Stimulated activated CD8-positive, alpha-beta memory T cell treated with anti-CD3 and anti-CD28 coated beads, Interleukin-12 subunit alpha, Interleukin-12 subunit beta, amount 100 ng/mL, for 1 hour (primary cell): ENCODE measurements at regions not wholly inside any gene's neighbourhood (a gene's known extent, or its start where the extent isn't known, plus 50 kb on each side); places are given as distances from the start of the nearest gene placed in this dataset.

Experiments
- DNase-seq: peaks from one replicate; pipeline ENCODE4 v3.0.0-alpha.2; 2020; ENCODE audit warnings: low read depth

DNA sequence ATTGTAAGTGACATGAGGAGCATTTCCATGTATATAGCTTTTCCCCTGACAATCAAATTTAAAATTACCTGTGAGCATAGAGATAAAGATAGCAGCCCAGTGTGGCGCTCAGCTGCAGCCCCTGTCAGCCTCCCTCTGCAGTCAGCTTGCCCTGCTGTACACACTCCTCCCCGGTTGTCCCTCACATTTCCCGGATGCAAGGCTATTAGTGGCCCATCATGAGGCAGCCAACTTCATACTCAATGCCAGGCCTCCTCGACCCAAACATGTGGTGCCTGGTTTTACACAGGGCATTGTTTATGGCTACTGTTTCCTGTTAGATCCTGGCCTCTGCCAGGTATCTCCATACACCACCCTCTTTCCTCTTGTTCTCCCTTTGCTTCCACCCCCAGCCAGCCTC, 116.1 kb upstream of the SH3BP4 start:
- no peak for DNase-seq

DNA sequence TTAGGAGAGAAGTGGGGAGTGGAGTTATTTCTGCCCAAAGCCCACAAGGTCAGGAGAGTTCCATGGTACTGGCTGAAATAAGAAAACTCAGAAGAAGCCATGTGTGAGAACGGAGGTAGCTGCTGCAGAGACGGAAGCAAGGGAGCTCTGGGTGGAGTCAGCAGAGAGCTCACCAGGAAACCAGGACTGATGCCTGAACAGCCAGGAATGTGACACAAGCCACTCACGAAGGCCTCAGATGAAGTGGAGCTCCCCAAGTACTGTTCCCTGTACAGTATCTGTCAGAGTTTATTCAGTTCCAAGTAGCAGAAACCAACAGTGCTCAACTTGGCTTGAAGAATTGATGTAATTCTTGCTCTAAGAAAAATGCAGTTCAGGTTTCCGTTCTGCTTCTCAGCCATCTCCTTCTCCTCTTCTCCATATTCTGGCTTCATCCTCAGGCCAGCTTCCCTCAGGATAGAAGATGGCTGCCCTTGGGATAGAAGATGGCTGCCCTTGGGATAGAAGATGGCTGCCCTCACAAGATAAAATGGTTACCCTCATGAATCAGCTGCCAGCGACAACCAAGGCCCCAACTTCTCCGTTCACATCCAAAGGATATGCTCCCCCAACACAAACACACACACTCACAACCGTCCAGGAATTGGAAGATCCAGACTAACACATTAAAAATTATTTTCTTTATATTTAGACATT, 117.4 kb upstream of the SH3BP4 start:
- DNase-seq, result no peak

DNA sequence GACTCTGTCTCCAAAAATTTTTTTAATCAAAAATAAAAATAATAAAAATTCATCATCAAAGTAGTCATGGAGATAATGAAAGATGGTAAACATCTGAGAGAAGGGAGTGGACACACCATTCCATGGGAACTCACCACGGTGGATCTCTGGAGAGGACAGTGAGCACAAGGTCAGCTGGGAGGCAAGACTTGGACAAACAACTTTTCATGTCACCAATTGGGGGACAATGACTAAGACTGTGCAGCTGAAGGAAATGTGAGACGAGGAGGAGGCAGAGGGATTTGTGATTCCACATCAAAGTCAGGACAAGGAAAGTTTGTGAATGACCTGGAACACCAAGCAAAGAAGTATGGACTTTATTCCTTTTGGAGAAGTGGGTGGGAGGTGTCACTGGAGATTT, 121.0 kb upstream of the SH3BP4 start:
- no peak for DNase-seq

- DNase-seq, result no peak
Observed at GRCh38 chr2:234829074-234829455, 122.8 kb upstream of the SH3BP4 start.

GRCh38 chr2:234828382-234829073, 123.3 kb upstream of the SH3BP4 start:
- no peak for DNase-seq

GRCh38 chr2:234827096-234827860, 124.5 kb upstream of the SH3BP4 start:
- DNase-seq, result no peak

DNA sequence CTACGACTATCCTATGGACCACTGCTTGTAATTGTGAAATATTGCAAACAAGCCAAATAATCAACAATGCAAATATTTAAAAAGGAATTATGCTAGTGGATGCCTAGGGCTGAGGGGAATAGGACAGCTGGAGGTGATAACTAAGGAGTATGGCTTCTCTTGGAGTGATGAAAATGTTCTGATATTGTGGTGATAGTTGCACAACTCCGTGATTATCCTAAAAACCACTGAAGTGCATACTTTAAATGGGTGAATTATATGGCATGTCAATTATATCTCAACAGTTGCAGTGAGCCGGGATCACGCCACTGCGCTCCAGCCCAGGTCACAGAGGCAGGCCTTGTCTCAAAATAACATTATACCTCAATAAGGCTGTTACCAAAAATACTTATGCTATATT, 125.1 kb upstream of the SH3BP4 start:
- no peak for DNase-seq

GRCh38 chr2:234825616-234826015, 126.2 kb upstream of the SH3BP4 start:
- no peak for DNase-seq

DNA sequence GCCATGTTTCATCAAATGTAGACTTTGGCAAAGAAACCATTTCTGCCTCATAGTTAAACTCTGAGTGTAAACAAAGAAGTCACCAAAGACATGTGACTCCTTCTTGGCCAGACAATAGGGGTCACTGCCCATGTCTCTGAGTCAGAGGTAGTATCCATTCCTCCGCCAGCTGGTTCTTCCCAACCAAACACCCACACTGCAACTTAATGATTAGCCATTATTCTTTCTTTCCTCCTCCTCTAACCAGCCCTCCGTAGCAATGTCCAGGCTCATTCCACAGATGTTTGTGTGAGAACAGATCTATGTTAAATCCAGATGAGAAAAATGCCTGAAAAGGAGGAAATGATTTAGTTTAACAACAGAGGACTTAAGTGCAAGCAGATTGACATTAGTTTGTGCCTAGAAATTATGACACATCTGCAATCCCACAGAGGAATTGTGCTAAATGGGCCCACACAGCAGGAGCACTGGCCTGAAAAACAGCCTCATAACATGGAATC, 127.9 kb upstream of the SH3BP4 start:
- no peak for DNase-seq

GRCh38 chr2:234823196-234823876, 128.5 kb upstream of the SH3BP4 start:
- no peak for DNase-seq

DNA sequence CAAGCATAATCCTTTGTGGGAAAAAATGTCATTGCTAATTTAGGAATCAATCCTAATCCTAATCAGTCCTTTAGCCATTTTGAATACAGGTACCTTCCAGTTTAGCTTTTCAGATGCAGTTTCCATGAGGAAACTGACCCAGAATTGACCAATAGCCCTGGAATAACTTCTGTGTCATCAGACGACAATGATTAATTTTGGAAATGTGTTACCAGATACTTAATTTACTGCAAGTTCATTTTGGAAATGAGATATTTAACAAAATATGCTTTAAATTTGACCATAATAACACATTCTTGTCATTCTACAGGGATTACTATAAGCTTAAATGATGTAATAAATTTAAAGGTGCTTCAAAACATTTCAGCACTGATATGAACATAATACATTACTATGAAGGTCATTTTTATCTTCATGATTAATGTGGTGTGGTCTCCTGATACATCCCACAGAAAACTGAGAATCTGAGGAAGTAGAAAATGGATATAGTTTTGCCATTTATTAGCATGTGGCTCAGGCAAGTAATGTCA, 129.8 kb upstream of the SH3BP4 start:
- no peak for DNase-seq

DNA sequence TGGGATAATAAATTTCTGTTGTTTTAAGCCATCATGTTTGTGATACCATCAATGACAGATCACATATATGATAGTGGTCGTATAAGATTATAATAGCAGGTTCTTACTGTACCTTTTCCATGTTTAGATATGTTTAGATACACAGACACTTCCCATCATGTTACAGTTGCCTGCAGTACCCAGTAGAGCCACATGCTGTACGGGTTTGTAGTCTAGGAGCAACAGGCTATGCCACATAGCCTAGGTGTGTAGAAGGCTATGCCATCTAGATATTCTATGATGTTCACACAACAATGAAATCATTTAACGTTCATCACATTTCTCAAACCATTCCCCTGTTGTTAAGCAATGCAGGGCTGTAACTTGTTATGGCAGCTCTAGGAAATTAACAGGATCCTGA, 132.9 kb upstream of the SH3BP4 start:
- DNase-seq, result no peak

GRCh38 chr2:234816491-234816890, 135.3 kb upstream of the SH3BP4 start:
- DNase-seq, result no peak

DNA sequence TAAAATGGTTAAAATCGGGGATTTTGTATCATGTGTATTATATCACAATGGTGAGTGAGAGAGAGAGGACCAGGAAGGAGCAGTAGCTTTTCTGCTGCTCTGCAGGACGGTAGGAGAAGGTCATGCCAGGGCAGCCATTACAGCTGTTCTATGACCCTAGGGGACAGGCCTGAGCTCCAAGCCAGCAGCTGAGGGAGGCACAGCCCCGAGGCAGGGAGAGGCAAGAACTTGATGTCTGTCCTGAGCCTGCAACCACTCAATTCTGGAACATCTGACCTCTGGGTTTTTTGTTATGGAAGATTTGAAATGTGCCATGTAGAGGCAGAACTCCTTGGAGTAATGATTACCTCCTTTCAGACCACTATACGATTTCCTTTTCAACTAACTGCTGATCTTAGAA, 135.8 kb upstream of the SH3BP4 start:
- DNase-seq, result no peak

DNA sequence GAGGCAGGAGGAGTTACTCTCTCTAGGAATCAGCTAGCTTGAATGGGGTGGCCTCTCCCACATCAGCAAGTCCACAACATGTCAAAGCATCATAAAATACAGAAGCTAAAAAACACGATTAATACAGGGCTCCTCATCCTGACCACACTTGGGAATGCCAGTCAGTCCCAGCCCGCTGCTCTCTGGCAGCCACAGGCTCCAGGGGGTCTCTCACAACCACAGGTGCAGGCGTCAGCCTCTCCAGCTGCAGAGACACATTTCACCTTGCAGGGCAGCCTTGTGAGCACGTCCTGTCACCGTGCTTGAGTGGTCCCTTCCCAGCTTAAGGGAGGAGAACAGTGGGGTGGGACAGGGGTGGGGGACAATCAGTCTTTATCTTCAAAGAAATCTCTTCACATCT, 137.4 kb upstream of the SH3BP4 start:
- DNase-seq, result no peak

- no peak for DNase-seq
Observed at GRCh38 chr2:234812851-234813250, 139.0 kb upstream of the SH3BP4 start.

- DNase-seq, result no peak
Observed at GRCh38 chr2:234808907-234809306, 142.9 kb upstream of the SH3BP4 start.

DNA sequence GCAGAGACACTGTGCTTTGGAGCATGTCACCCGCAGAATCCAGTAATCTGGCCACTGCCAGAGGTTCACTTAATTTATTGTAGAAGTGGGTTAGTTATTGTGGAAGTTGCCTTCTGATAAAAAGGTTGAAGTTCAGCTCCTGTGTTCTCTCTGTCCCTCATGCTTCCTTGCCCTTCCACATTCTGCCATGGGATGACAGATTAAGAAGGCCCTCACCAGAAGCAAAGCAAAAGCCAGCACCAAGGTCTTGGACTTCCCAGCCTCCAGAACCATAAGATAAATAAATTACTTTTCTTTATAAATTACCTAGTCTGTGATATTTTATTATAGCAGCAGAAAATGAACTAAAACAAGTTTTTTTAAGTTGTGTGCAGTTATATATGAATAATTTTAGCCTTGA, 145.0 kb upstream of the SH3BP4 start:
- DNase-seq, result no peak

DNA sequence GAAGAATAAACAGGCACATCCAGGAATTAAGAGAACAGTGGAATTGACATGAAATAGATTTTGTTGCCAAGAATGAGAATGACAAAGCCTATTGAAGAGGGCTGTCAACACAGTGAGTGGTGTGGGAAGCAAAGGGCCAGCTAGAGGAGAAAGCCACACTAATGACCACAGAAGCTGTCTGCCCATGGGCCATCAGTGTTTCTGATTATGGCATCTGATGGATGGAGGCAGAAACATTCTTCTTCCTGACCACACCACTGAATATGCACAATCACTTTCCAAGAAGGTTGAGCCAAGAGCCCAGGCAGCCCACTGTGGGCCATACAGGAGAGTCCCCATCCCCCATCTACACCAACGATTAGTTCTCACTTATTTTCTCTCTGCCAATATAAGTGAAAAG, 146.0 kb upstream of the SH3BP4 start:
- no peak for DNase-seq

GRCh38 chr2:234804704-234805103, 147.1 kb upstream of the SH3BP4 start:
- no peak for DNase-seq

DNA sequence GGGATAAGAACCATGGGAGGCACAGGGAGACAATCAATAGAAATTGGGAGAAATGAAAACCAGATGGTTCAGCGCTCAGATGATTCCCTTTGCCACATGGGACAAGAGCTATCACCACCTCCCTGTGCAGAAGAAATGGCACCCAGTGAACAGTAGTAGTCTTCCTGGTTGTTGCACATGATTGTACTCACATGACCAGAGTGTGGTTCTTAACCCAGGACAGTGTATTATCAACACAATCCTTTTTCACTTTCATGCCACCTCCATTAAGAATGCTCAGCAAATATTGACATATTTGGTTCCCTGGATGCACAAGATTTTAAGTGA, 149.0 kb upstream of the SH3BP4 start:
- no peak for DNase-seq

- no peak for DNase-seq
Observed at GRCh38 chr2:234802071-234802844, 149.6 kb upstream of the SH3BP4 start.
